IMR-90 (cell line): ENCODE measurements at regions not wholly inside any gene's neighbourhood (a gene's known extent, or its start where the extent isn't known, plus 50 kb on each side); places are given as distances from the start of the nearest gene placed in this dataset.
"Not testable (repeated sequence)": the region's sequence is repeated elsewhere in the genome, so short reads cannot be mapped to it uniquely, and the experiment has no call there.

ENCODE experiments used
- ATAC-seq: fragments of 200-7000 bp; cut with Tn5 transposase; 2 replicates; pipeline ENCODE4 v1.9.1; 2020; ENCODE audit warnings: low read depth, mild to moderate bottlenecking, moderate library complexity
- BruUV-seq: library from RNA; stranded (reverse); fragments of 400-500 nt; replicated peaks from 2 replicates; lab custom pipeline; 2021; lab: Mats Ljungman, UMichigan
- CTCF ChIA-PET: fragments of 300-600 bp; formaldehyde crosslinking; extraction: SDS; loops from one replicate; lab custom pipeline; 2021; ENCODE audit warnings: antibody characterized with exemption; lab: Yijun Ruan, JAX
- POLR2A ChIA-PET: fragments of 300-600 bp; sonication (Branson Sonifier 250); formaldehyde crosslinking; loops from one replicate; lab custom pipeline; 2022; ENCODE audit warnings: antibody characterized with exemption; ENCODE audit not compliant: unreplicated experiment; lab: Charles Lee
- DNase-seq: peaks from one replicate; pipeline ENCODE4 v3.0.0; 2013
- H2AFZ ChIP-seq: replicated peaks from 2 replicates; pipeline ENCODE3; 2013; ENCODE audit warnings: low read length, mild to moderate bottlenecking; ENCODE audit not compliant: poor library complexity
- H2AK5ac ChIP-seq: 2 replicates; pipeline ENCODE4 v1.6.1; 2013; ENCODE audit warnings: low read depth, low read length, inconsistent platforms
- H2AK9ac ChIP-seq: replicated peaks from 2 replicates; pipeline ENCODE3; 2013; ENCODE audit warnings: mild to moderate bottlenecking, low read depth, low read length, moderate library complexity; ENCODE audit not compliant: poor library complexity
- H2BK120ac ChIP-seq: 2 replicates; pipeline ENCODE4 v1.6.1; 2013; ENCODE audit warnings: low read depth, low read length, inconsistent platforms
- H2BK15ac ChIP-seq: 3 replicates; pipeline ENCODE4 v1.6.1; 2013; ENCODE audit warnings: low read depth, low read length, inconsistent platforms
- H2BK20ac ChIP-seq: 2 replicates; pipeline ENCODE4 v1.6.1; 2013; ENCODE audit warnings: low read depth, mild to moderate bottlenecking, inconsistent platforms, low read length, moderate library complexity
- H2BK5ac ChIP-seq: 2 replicates; pipeline ENCODE4 v1.6.1; 2013; ENCODE audit warnings: mild to moderate bottlenecking, low read depth, low read length, inconsistent platforms; ENCODE audit not compliant: poor library complexity, severe bottlenecking
- H3K14ac ChIP-seq: replicated peaks from 2 replicates; pipeline ENCODE4 v1.6.1; 2013; ENCODE audit warnings: low read depth, low read length, inconsistent platforms
- H3K18ac ChIP-seq: 2 replicates; pipeline ENCODE4 v1.6.1; 2013; ENCODE audit warnings: low read depth, low read length, control low read depth
- H3K23ac ChIP-seq: 2 replicates; pipeline ENCODE4 v1.6.1; 2013; ENCODE audit warnings: low read depth, low read length, inconsistent platforms
- H3K27ac ChIP-seq: 2 replicates; pipeline ENCODE4 v1.5.1; 2013; ENCODE audit warnings: mild to moderate bottlenecking, control low read depth, low read length; ENCODE audit not compliant: insufficient read depth
- H3K27me3 ChIP-seq: 2 replicates; pipeline ENCODE4 v1.6.1; 2013; ENCODE audit warnings: low read length; ENCODE audit not compliant: control insufficient read depth, insufficient read depth
- H3K36me3 ChIP-seq: 2 replicates; pipeline ENCODE4 v1.6.1; 2013; ENCODE audit warnings: low read length, mixed read lengths; ENCODE audit not compliant: control insufficient read depth, insufficient read depth
- H3K4ac ChIP-seq: 2 replicates; pipeline ENCODE4 v1.6.1; 2013; ENCODE audit warnings: low read depth, low read length, inconsistent platforms
- H3K4me1 ChIP-seq: 2 replicates; pipeline ENCODE4 v1.6.1; 2013; ENCODE audit warnings: low read length, mixed read lengths; ENCODE audit not compliant: control insufficient read depth, insufficient read depth
- H3K4me2 ChIP-seq: 2 replicates; pipeline ENCODE4 v1.6.1; 2013; ENCODE audit warnings: low read depth, mild to moderate bottlenecking, control low read depth, low read length, moderate library complexity
- H3K4me3 ChIP-seq: 2 replicates; pipeline ENCODE4 v1.5.1; 2013; ENCODE audit warnings: low read depth, mild to moderate bottlenecking, control low read depth, low read length, moderate library complexity; ENCODE audit not compliant: insufficient read depth
- H3K56ac ChIP-seq: 2 replicates; pipeline ENCODE4 v1.6.1; 2013; ENCODE audit warnings: low read length, inconsistent platforms; ENCODE audit not compliant: insufficient read depth; ENCODE audit errors: extremely low read depth
- H3K79me1 ChIP-seq, 2 experiments: 2 replicates each; pipeline ENCODE4 v1.6.1; 2013; ENCODE audit warnings: low read length in 2 of 2, inconsistent platforms in 1 of 2, low read depth in 1 of 2
- H3K9ac ChIP-seq: 2 replicates; pipeline ENCODE4 v1.6.1; 2013; ENCODE audit warnings: low read depth, low read length, control low read depth
- H3K9me1 ChIP-seq: 2 replicates; pipeline ENCODE4 v1.6.1; 2013; ENCODE audit warnings: low read length, inconsistent platforms; ENCODE audit not compliant: insufficient read depth
- H3K9me3 ChIP-seq: 2 replicates; pipeline ENCODE4 v1.6.1; 2013; ENCODE audit warnings: low read length; ENCODE audit not compliant: control insufficient read depth, insufficient read depth
- H4K20me1 ChIP-seq: 2 replicates; pipeline ENCODE4 v1.6.1; 2013; ENCODE audit warnings: low read length, inconsistent platforms; ENCODE audit not compliant: insufficient read depth
- H4K5ac ChIP-seq: 2 replicates; pipeline ENCODE4 v1.6.1; 2013; ENCODE audit warnings: mild to moderate bottlenecking, low read depth, low read length, control low read depth
- H4K8ac ChIP-seq, 2 experiments: 2 replicates each; pipeline ENCODE4 v1.6.1; 2013; ENCODE audit warnings: low read depth in 2 of 2, low read length in 2 of 2, control low read depth in 1 of 2, inconsistent platforms in 1 of 2
- H4K91ac ChIP-seq: 2 replicates; pipeline ENCODE4 v1.6.1; 2013; ENCODE audit warnings: low read depth, low read length, inconsistent platforms; ENCODE audit not compliant: insufficient read depth
- BHLHE40 ChIP-seq: fragments of 150-350 bp; IDR thresholded peaks from 2 replicates; pipeline ENCODE4 v1.6.1; 2016; ENCODE audit warnings: mild to moderate bottlenecking, low read depth, low read length
- RAD21 ChIP-seq: IDR thresholded peaks from 2 replicates; pipeline ENCODE4 v1.6.1; 2012; ENCODE audit warnings: low read length, improper control_type of control experiment
- RFX5 ChIP-seq: IDR thresholded peaks from 2 replicates; pipeline ENCODE4 v1.8.0; 2012; ENCODE audit warnings: low read depth, mild to moderate bottlenecking, low read length, moderate library complexity
- WGBS, 2 experiments: methylation state at CpG; one replicate each; pipeline versions ENCODE4 v1.1.5 to v1.1.7; 2013; ENCODE audit warnings: missing lambda C conversion rate in 2 of 2; ENCODE audit not compliant: insufficient read length in 1 of 2; ENCODE audit errors: extremely low coverage in 2 of 2; 5-methylcytosine and 5-hydroxymethylcytosine counted together
- dilution Hi-C: fragments of 300-500 bp; cut with HindIII; formaldehyde crosslinking; loops from one replicate; pipeline ENCODE4 v1.14.3; 2018; ENCODE audit warnings: low sequenced_read_pairs; ENCODE audit not compliant: unreplicated experiment
- in situ Hi-C: fragments of 300-500 bp; cut with MboI; formaldehyde crosslinking; loops from 3 replicates; pipeline ENCODE4 v1.14.3; 2019; ENCODE audit warnings: low sequenced_read_pairs, inconsistent platforms, mixed read lengths
- intact Hi-C: fragments of 100-400 bp; cut with micrococcal nuclease; formaldehyde crosslinking; loops from 2 replicates; pipeline ENCODE4 v1.10.0; 2022

DNA sequence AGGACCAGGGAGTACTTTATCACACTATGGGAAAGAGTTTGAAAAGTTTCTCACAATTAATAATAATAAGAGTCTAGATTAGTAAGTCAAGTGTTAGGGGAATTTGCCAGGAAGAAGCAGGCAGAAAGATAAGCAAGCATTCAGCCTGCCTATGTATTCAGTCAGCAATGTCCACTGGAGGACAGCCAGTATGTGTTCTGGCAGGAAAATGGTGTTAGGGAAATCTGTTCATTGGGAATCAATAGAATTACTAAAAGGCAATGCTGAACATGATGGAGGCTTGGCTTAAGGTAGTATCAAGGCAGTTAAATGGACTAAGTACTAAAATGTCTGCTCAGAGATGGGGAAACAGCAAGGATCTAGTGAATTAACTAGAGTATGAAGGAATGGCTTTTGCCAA, 221.2 kb downstream of the PPP4R3C start:
- Histone ChIP-seq H3K9me1 (no peaks in the 10 kb centered on the region), H3K4ac (no peak overlapping the region), H3K4me3 (no peak overlapping the region), H3K4me1 (no peaks in the 10 kb centered on the region), H2BK5ac (no peak overlapping the region), H2AFZ (no peak overlapping the region), H3K9ac (no peak overlapping the region), H4K20me1 (no peaks in the 10 kb centered on the region), H3K4me2 (no peak overlapping the region), H3K18ac (no peak overlapping the region), H4K5ac (no peak overlapping the region), H3K56ac (no peak overlapping the region), H2BK20ac (no peak overlapping the region), H3K27me3 (no peaks in the 10 kb centered on the region), H4K8ac (no peak overlapping the region), H3K14ac (no peak overlapping the region), H3K9me3 (0 out of 2 replicates have a peak, but pooled peaks cover 2% of the 10 kb centered on the region), H2AK5ac (no peak overlapping the region), H4K91ac (no peak overlapping the region), H3K79me1 (no peaks in the 10 kb centered on the region), H2AK9ac (no peak overlapping the region), H3K27ac (no peak overlapping the region), H3K36me3 (no peaks in the 10 kb centered on the region), H3K23ac (no peak overlapping the region), H2BK120ac (no peak overlapping the region), H2BK15ac (no peak overlapping the region)
- ATAC-seq (no peak), DNase-seq (no peak)
- no TSS peak for BruUV-seq
- in situ Hi-C loops (no loop called here), dilution Hi-C loops (no loop called here), intact Hi-C loops (no loop called here)
- no peak for TF ChIP-seq RAD21
- TF ChIP-seq RFX5 = no peak
- TF ChIP-seq BHLHE40 = no peak
- ChIA-PET POLR2A (no interaction called here), CTCF (no interaction called here)

DNA sequence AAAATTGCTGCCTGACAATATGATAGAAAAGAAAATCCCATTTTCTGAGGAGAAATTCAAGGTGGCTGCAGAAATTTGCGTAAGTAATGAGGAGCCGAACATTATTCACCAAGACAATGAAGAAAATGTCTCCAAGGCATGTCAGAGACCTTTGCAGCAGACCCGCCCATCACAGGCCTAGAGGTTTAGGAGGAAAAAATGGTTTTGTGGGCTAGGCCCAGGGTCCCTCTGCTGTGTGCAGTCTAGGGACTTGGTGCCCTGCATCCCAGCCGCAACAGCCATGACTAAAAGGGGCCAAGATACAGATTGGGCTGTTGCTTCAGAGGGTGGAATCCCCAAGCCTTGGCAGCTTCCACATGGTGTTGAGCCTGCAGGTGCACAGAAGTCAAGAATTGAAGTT, 223.1 kb downstream of the PPP4R3C start:
- 100% methylated on average over 1 of the region's 4 CpGs; no CpG with 5 or more reads in 1 of the 2 experiments for WGBS, 2 experiments
- in situ Hi-C loops, DNase-seq, H4K8ac ChIP-seq, H3K56ac ChIP-seq, H3K18ac ChIP-seq, H2AFZ ChIP-seq, H3K36me3 ChIP-seq, ATAC-seq, H3K4me3 ChIP-seq, H3K4me1 ChIP-seq, H4K91ac ChIP-seq, H3K79me1 ChIP-seq, H2BK15ac ChIP-seq, intact Hi-C loops, H3K14ac ChIP-seq, H3K9me3 ChIP-seq, H3K27ac ChIP-seq, H2AK5ac ChIP-seq, H4K5ac ChIP-seq, H3K27me3 ChIP-seq, H2AK9ac ChIP-seq, CTCF ChIA-PET, H2BK5ac ChIP-seq, H3K9ac ChIP-seq, H3K4me2 ChIP-seq, H2BK120ac ChIP-seq, POLR2A ChIA-PET, H3K4ac ChIP-seq, BruUV-seq, H4K20me1 ChIP-seq, H2BK20ac ChIP-seq, H3K9me1 ChIP-seq, H3K23ac ChIP-seq, dilution Hi-C loops: not testable (repeated sequence)
